ENCODE measurements at regions not wholly inside any gene's neighbourhood (a gene's known extent, or its start where the extent isn't known, plus 50 kb on each side); places are given as distances from the start of the nearest gene placed in this dataset.

DNA sequence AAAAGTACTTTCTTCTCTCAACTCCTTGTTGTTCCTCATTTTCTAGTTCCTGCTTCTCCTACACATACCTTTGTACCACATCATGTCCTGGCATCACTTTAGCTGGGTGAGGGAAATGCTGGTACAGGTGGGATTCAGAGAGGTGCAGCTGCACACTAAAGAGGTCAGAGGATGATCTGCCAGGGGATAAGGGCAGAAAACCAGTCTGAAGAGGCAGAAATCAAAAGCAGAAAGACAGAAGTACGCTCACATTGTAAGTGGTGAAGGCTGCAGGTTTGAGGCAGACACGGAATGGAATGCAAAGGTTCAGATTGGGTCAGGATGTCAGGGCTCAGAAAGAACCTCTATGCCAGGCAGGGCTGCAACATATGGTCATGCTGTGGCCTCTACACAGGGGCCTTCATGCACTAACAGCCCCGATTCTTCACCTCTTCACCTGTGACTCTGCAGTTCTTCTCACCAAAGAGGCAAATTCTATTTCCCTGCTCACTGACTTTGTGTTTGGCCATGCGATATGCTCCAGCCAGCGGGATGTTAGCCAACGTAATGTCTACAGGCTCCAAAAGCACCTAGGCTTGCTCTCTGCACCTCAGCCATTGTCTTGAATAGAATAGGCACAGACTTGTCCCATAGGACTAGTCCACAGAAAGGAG lies 373.7 kb downstream of the NXPE2 start:
- no peak for DNase-seq (ENCODE audit: extremely low read depth, insufficient read length)
- Histone ChIP-seq H3K27me3 (replicated peaks; ENCODE audit: control insufficient read depth, insufficient read depth, low read length) (no peaks in the 10 kb centered on the region), H3K4me3 (replicated peaks; ENCODE audit: low read depth, low read length) (no peak overlapping the region), H3K36me3 (ENCODE audit: control insufficient read depth, insufficient read depth, low read length) (no peaks in the 10 kb centered on the region)
- TF ChIP-seq, protein P1, sequence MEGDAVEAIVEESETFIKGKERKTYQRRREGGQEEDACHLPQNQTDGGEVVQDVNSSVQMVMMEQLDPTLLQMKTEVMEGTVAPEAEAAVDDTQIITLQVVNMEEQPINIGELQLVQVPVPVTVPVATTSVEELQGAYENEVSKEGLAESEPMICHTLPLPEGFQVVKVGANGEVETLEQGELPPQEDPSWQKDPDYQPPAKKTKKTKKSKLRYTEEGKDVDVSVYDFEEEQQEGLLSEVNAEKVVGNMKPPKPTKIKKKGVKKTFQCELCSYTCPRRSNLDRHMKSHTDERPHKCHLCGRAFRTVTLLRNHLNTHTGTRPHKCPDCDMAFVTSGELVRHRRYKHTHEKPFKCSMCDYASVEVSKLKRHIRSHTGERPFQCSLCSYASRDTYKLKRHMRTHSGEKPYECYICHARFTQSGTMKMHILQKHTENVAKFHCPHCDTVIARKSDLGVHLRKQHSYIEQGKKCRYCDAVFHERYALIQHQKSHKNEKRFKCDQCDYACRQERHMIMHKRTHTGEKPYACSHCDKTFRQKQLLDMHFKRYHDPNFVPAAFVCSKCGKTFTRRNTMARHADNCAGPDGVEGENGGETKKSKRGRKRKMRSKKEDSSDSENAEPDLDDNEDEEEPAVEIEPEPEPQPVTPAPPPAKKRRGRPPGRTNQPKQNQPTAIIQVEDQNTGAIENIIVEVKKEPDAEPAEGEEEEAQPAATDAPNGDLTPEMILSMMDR (IDR thresholded peaks at IDR 0.05; ENCODE audit: insufficient read depth, low read length, poor library complexity, severe bottlenecking) = no peak

DNA sequence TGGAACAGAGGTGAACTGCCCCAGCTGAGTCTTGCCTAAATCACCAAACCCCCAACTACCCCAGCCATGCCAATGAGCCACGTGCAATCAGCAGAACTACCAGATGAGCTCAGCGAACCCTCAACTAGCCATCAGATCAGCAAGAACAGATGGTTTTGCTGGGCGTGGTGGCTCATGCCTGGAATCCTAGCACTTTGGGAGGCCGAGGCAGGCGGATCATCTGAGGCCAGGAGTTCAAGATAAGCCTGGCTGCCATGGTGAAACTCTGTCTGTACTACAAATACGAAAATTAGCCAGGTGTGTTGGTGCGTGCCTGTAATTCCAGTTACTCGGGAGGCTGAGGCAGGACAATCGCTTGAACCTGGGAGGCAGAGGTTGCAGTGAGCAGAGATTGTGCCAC lies 374.3 kb downstream of the NXPE2 start:
- TF ChIP-seq, protein P1 (IDR thresholded peaks at IDR 0.05; ENCODE audit: insufficient read depth, low read length, poor library complexity, severe bottlenecking) = no peak
- no peaks in the 10 kb centered on the region for H3K36me3 ChIP-seq (ENCODE audit: control insufficient read depth, insufficient read depth, low read length)
- no peak overlapping the region for H3K4me3 ChIP-seq (replicated peaks; ENCODE audit: low read depth, low read length)
- no peak for DNase-seq (ENCODE audit: extremely low read depth, insufficient read length)
- H3K27me3 ChIP-seq (replicated peaks; ENCODE audit: control insufficient read depth, insufficient read depth, low read length) = no peaks in the 10 kb centered on the region

DNA sequence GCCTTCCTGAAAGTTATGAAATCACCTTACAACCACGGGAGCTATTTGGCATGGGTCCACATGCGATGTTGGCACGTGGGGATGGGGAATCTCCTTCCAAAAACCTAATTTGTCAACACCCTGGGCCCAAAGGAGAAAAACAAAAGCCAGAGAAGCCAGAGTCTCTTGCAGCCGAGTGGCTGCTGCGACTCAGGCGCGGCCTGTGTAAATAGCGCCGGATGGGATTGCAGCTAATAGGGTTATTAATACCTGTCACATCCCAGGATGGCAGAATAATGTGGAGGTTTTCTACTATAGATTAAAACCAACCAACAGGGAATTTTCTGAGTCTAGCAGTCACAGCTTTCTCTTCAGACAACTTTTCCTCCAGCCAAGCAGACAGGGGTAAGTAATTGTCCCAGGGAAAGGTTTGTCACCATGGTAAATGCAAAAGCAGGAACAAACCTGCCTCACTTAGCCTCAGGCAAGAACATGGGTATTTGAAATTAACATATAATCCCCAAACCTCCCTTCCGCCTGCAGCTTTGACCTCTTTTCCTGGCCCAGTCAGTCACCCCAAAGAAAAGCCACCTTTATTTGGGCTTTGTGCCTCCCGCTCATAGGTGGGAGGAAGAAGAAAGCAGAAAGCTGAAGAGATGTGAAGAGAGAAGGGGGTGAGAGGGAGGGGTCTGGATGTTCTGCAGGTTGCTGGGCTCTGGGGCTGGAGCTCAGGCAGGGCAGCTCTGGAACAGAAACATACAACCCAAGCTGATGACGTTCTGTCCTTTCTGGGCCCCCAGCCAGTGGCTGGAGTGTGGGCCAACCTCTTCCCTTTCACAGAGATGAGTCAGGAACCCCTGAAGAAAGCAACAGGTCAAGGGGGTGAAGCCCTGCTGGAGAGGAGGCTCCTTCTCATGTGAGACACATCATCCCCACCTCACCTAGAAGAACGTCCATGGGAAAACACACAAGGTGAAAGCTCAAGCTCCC lies 376.5 kb downstream of the NXPE2 start:
- Histone ChIP-seq H3K27me3 (replicated peaks; ENCODE audit: control insufficient read depth, insufficient read depth, low read length) (no peaks in the 10 kb centered on the region), H3K36me3 (ENCODE audit: control insufficient read depth, insufficient read depth, low read length) (no peaks in the 10 kb centered on the region), H3K4me3 (replicated peaks; ENCODE audit: low read depth, low read length) (no peak overlapping the region)
- TF ChIP-seq, protein P1 (IDR thresholded peaks at IDR 0.05; ENCODE audit: insufficient read depth, low read length, poor library complexity, severe bottlenecking) = no peak
- DNase-seq (ENCODE audit: extremely low read depth, insufficient read length) = no peak

DNA sequence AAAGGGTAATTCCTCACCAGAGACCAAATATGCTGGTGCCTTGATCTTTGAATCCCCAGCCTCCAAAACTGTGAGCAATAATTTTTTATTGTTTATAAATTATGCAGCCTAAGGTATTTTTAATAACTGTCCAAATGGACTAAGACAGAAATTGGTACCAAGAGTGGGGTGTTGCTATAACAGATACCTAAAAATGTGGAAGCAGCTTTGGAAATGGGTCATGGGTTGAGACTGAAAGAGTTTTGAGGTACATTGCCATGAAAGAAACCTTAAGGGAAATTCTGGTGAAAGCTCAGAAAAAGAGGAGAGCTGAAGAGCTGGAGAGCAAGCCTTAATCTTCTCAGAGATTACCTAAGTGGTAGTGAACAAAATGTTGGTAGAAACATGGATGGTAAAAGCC lies 378.2 kb downstream of the NXPE2 start:
- no peak for DNase-seq (ENCODE audit: extremely low read depth, insufficient read length)
- H3K27me3 ChIP-seq (replicated peaks; ENCODE audit: control insufficient read depth, insufficient read depth, low read length) = no peaks in the 10 kb centered on the region; the same call in 1 of the 2 replicates
- no peaks in the 10 kb centered on the region for H3K36me3 ChIP-seq (ENCODE audit: control insufficient read depth, insufficient read depth, low read length)
- no peak overlapping the region for H3K4me3 ChIP-seq (replicated peaks; ENCODE audit: low read depth, low read length)
- TF ChIP-seq, protein P1 (IDR thresholded peaks at IDR 0.05; ENCODE audit: insufficient read depth, low read length, poor library complexity, severe bottlenecking) = no peak

DNA sequence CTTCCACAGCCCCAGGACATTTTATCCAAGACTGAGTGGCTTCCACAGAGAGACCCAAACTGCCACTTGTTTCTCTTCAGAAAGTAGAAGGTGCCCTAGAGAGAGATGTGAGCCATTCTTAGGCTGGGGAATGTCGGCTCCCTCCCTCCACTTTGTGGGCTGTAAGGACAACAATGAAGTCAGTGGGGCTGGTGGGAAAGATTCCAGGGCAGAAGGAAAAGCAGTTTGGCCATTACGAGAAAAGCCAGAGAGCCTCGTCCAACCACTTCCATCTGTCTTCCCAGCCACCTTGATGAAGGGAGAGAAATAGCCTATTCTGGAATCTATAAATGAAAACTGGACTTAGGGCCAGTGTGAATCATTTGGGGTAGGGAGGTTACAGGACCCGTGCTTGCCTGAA lies 382.5 kb downstream of the NXPE2 start:
- no peak for DNase-seq (ENCODE audit: extremely low read depth, insufficient read length)
- TF ChIP-seq, protein P1 (IDR thresholded peaks at IDR 0.05; ENCODE audit: insufficient read depth, low read length, poor library complexity, severe bottlenecking) = no peak

More for the DNA sequence above, 382.5 kb downstream of the NXPE2 start:
- Histone ChIP-seq H3K4me3 (replicated peaks; ENCODE audit: low read depth, low read length) (no peak overlapping the region), H3K36me3 (ENCODE audit: control insufficient read depth, insufficient read depth, low read length) (no peaks in the 10 kb centered on the region), H3K27me3 (replicated peaks; ENCODE audit: control insufficient read depth, insufficient read depth, low read length) (no peaks in the 10 kb centered on the region; the same call in 1 of the 2 replicates)
